SK-N-SH (cell line): ENCODE measurements at regions not wholly inside any gene's neighbourhood (a gene's known extent, or its start where the extent isn't known, plus 50 kb on each side); places are given as distances from the start of the nearest gene placed in this dataset.

ENCODE experiments used
- CTCF ChIA-PET: fragments of 300-600, 350-600 bp; formaldehyde crosslinking; extraction: SDS; loops from one replicate; lab custom pipeline; 2021; lab: Yijun Ruan, JAX
- POLR2A ChIA-PET: fragments of 350-600 bp; sonication (Branson Sonifier 250); formaldehyde crosslinking; extraction: SDS; loops from one replicate; lab custom pipeline; 2020; ENCODE audit warnings: antibody characterized with exemption, inconsistent platforms; lab: Yijun Ruan, JAX
- DNase-seq: peaks from one replicate; pipeline ENCODE4 v3.0.0; 2012
- H2AFZ ChIP-seq: fragments of 200-600 bp; sonication (generic); 2 replicates; pipeline ENCODE4 v1.8.1; 2016; ENCODE audit warnings: antibody characterized with exemption, mild to moderate bottlenecking, low read depth
- H3F3A ChIP-seq: fragments of 200-600 bp; sonication (generic); replicated peaks from 2 replicates; pipeline ENCODE3; 2016; ENCODE audit warnings: antibody characterized with exemption, mild to moderate bottlenecking; ENCODE audit not compliant: insufficient read depth
- H3K27ac ChIP-seq, 2 experiments: fragments of 200-500 bp in 1 of 2; fragments of 200-600 bp in 1 of 2; sonication (Bioruptor generic) in 1 of 2; sonication (generic), shearing (Covaris generic) in 1 of 2; 2 replicates each; pipeline versions ENCODE4 v1.5.1 to v1.6.1; 2014 to 2016; ENCODE audit warnings: low read depth in 2 of 2, inconsistent platforms in 1 of 2, low read length in 1 of 2, mild to moderate bottlenecking in 1 of 2, mixed read lengths in 1 of 2
- H3K27me3 ChIP-seq: fragments of 200-600 bp; sonication (generic), shearing (Covaris generic); 2 replicates; pipeline ENCODE4 v1.6.1; 2016; ENCODE audit warnings: mixed run types; ENCODE audit not compliant: insufficient read depth
- H3K36me3 ChIP-seq, 2 experiments: fragments of 200-500 bp in 1 of 2; fragments of 200-600 bp in 1 of 2; sonication (Bioruptor generic) in 1 of 2; sonication (generic) in 1 of 2; replicated peaks in 1 of 2; 2 replicates each; pipeline versions ENCODE3 to v1.5.1; 2014 to 2016; ENCODE audit warnings: low read length in 1 of 2, mild to moderate bottlenecking in 1 of 2; ENCODE audit not compliant: insufficient read depth in 2 of 2, control insufficient read depth in 1 of 2
- H3K4me1 ChIP-seq, 2 experiments: fragments of 200-500 bp in 1 of 2; fragments of 200-600 bp in 1 of 2; sonication (Bioruptor generic) in 1 of 2; sonication (generic), shearing (Covaris generic) in 1 of 2; 2 replicates each; pipeline versions ENCODE4 v1.5.1 to v1.6.1; 2014 to 2016; ENCODE audit warnings: low read depth in 1 of 2, low read length in 1 of 2, mixed run types in 1 of 2; ENCODE audit not compliant: insufficient read depth in 2 of 2, control insufficient read depth in 1 of 2
- H3K4me2 ChIP-seq: fragments of 200-600 bp; sonication (generic), shearing (Covaris generic); 2 replicates; pipeline ENCODE4 v1.6.1; 2017; ENCODE audit warnings: mixed run types
- H3K4me3 ChIP-seq, 2 experiments: fragments of 200-500 bp in 1 of 2; fragments of 200-600 bp in 1 of 2; sonication (Bioruptor generic) in 1 of 2; sonication (generic), shearing (Covaris generic) in 1 of 2; 2 replicates each; pipeline versions ENCODE4 v1.5.1 to v1.8.1; 2014 to 2016; ENCODE audit warnings: low read depth in 2 of 2, inconsistent platforms in 1 of 2, low read length in 1 of 2, mild to moderate bottlenecking in 1 of 2, mixed read lengths in 1 of 2, moderate library complexity in 1 of 2
- H3K79me2 ChIP-seq: fragments of 200-600 bp; sonication (generic); 2 replicates; pipeline ENCODE4 v1.8.1; 2017; ENCODE audit warnings: mild to moderate bottlenecking; ENCODE audit not compliant: insufficient read depth
- H3K9ac ChIP-seq: fragments of 200-600 bp; sonication (generic); 2 replicates; pipeline ENCODE4 v1.6.1; 2017; ENCODE audit warnings: mixed run types
- H3K9me2 ChIP-seq: fragments of 200-600 bp; sonication (generic); 2 replicates; pipeline ENCODE4 v1.6.1; 2017; ENCODE audit warnings: mixed run types
- H3K9me3 ChIP-seq: fragments of 200-600 bp; sonication (generic); 2 replicates; pipeline ENCODE4 v1.6.1; 2017; ENCODE audit warnings: mixed run types, mild to moderate bottlenecking, moderate library complexity
- H4K20me1 ChIP-seq: fragments of 200-600 bp; sonication (generic); 2 replicates; pipeline ENCODE4 v1.6.1; 2017; ENCODE audit warnings: mild to moderate bottlenecking, mixed run types; ENCODE audit not compliant: insufficient read depth
- ELF1 ChIP-seq: IDR thresholded peaks from 2 replicates; pipeline ENCODE4 v1.4.0; 2012
- EP300 ChIP-seq, 2 experiments: IDR thresholded peaks; 2 replicates each; pipeline versions ENCODE4 v1.4.0 to v1.6.1; 2012; ENCODE audit warnings: borderline replicate concordance in 1 of 2, low read depth in 1 of 2, low read length in 1 of 2
- FOXM1 ChIP-seq: IDR thresholded peaks from 2 replicates; pipeline ENCODE4 v1.4.0; 2012; ENCODE audit warnings: low read depth, mild to moderate bottlenecking
- GATA2 ChIP-seq: sonication (generic); formaldehyde crosslinking; IDR thresholded peaks from 2 replicates; pipeline ENCODE4 v1.5.0; 2020; ENCODE audit warnings: mild to moderate bottlenecking, missing genetic modification reagents
- JUND ChIP-seq: IDR thresholded peaks from 2 replicates; pipeline ENCODE4 v1.4.0; 2012
- MEF2A ChIP-seq: IDR thresholded peaks from 2 replicates; pipeline ENCODE4 v1.4.0; 2012; ENCODE audit warnings: low read depth, borderline replicate concordance
- MXI1 ChIP-seq: IDR thresholded peaks from 2 replicates; pipeline ENCODE4 v1.6.1; 2012; ENCODE audit warnings: mild to moderate bottlenecking, low read depth, low read length, improper control_type of control experiment
- NRF1 ChIP-seq: IDR thresholded peaks from 2 replicates; pipeline ENCODE4 v1.6.1; 2012; ENCODE audit warnings: low read depth, mild to moderate bottlenecking, low read length
- POLR2AphosphoS5 ChIP-seq: IDR thresholded peaks from 2 replicates; pipeline ENCODE4 v1.6.1; 2012; ENCODE audit warnings: low read depth, low read length
- RAD21 ChIP-seq: IDR thresholded peaks from 2 replicates; pipeline ENCODE4 v1.6.1; 2012; ENCODE audit warnings: mild to moderate bottlenecking, low read length
- RXRA ChIP-seq: IDR thresholded peaks from 2 replicates; pipeline ENCODE4 v1.4.0; 2012; ENCODE audit warnings: low read depth, mild to moderate bottlenecking, borderline replicate concordance
- SIN3A ChIP-seq: IDR thresholded peaks from 2 replicates; pipeline ENCODE4 v1.6.1; 2012; ENCODE audit warnings: low read depth, mild to moderate bottlenecking, low read length, moderate library complexity, borderline replicate concordance
- SMC3 ChIP-seq: IDR thresholded peaks from 2 replicates; pipeline ENCODE4 v1.6.1; 2012; ENCODE audit warnings: low read depth, low read length, improper control_type of control experiment
- TAF1 ChIP-seq: IDR thresholded peaks from 2 replicates; pipeline ENCODE4 v1.6.1; 2012; ENCODE audit warnings: low read depth, mild to moderate bottlenecking, low read length, moderate library complexity, borderline replicate concordance
- TEAD4 ChIP-seq: IDR thresholded peaks from 2 replicates; pipeline ENCODE4 v1.4.0; 2012; ENCODE audit warnings: mild to moderate bottlenecking, borderline replicate concordance; ENCODE audit not compliant: insufficient read depth
- YY1 ChIP-seq: IDR thresholded peaks from 2 replicates; pipeline ENCODE4 v1.4.0; 2012; ENCODE audit warnings: low read depth, mild to moderate bottlenecking
- WGBS: methylation state at CpG from one replicate; pipeline ENCODE4 v1.1.6; 2017; ENCODE audit warnings: low lambda C conversion rate; 5-methylcytosine and 5-hydroxymethylcytosine counted together
- TF ChIP-seq, protein P1 (sequence below): IDR thresholded peaks from 2 replicates; pipeline ENCODE4 v1.4.0; 2012; ENCODE audit warnings: low read depth, borderline replicate concordance
- TF ChIP-seq, protein P2 (sequence below): IDR thresholded peaks from 2 replicates; pipeline ENCODE4 v1.4.0; 2012; ENCODE audit warnings: low read depth, borderline replicate concordance
- TF ChIP-seq, protein P3 (sequence below): fragments of 200-600 bp; sonication (generic); IDR thresholded peaks from 2 replicates; pipeline ENCODE4 v1.6.1; 2017; ENCODE audit warnings: antibody characterized with exemption, mild to moderate bottlenecking, moderate library complexity
- TF ChIP-seq, protein P4 (sequence below): IDR thresholded peaks from 2 replicates; pipeline ENCODE4 v1.6.1; 2012; ENCODE audit warnings: mild to moderate bottlenecking, low read depth, low read length, moderate library complexity
- TF ChIP-seq, protein P5 (sequence below): IDR thresholded peaks from 2 replicates; pipeline ENCODE4; 2012

DNA sequence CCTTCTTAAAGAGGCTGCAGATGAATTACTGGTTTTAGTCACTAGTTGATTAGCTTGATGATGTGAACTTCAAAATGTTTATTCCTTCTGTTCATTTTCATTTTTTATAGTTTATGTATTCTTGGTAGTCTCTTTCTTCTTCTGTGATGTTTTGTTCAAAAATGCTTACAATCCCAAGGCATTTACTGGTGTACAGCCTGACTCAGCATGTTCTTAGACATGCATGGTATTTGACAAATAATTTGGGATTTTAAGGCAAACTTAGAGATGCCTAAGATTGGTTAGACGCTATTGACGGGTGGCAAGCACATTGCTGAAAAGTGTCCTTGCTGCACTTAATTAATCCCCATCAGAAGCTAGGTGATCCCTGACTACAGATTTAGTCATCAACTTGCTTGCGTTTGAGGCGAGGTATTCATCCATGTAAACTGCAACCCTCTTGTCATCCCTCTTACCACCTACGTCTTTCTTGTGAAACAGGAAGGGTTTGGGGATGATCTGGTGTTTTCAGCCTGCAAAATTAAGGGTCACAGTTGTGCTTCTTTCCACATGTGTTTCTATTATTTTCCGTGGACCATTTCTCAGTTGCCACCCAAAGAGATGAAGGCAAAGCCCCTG, 331.8 kb downstream of the DKK2 start (continued):
- TF ChIP-seq, protein P1, sequence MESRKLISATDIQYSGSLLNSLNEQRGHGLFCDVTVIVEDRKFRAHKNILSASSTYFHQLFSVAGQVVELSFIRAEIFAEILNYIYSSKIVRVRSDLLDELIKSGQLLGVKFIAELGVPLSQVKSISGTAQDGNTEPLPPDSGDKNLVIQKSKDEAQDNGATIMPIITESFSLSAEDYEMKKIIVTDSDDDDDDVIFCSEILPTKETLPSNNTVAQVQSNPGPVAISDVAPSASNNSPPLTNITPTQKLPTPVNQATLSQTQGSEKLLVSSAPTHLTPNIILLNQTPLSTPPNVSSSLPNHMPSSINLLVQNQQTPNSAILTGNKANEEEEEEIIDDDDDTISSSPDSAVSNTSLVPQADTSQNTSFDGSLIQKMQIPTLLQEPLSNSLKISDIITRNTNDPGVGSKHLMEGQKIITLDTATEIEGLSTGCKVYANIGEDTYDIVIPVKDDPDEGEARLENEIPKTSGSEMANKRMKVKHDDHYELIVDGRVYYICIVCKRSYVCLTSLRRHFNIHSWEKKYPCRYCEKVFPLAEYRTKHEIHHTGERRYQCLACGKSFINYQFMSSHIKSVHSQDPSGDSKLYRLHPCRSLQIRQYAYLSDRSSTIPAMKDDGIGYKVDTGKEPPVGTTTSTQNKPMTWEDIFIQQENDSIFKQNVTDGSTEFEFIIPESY: no peak
- TF ChIP-seq FOXM1: no peak
- TF ChIP-seq, all 33 proteins: peak for 0

DNA sequence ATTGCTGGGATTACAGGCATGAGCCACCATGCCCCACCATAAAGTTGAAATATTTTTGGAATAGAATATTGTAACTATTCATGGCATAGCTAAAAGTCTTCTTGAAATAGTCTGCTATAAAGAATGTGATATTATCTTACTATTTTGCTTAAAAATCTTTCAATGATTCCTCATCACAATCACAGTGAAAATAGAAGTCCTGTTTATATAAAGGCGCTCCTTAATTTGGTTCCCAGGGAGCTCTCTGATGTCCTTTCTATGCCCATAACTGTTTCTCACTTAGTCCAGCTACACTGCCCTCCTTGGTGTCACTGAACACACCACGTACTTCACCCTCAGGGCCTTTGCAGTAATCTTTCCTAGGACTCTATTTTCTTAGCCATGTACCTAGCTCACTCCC, 331.7 kb upstream of the GIMD1 start:
- H3K9me3 ChIP-seq: no peaks in the 10 kb centered on the region
- 75% methylated on average over 2 of the region's 2 CpGs for WGBS
- DNase-seq: no peak
- TF ChIP-seq, protein P2, sequence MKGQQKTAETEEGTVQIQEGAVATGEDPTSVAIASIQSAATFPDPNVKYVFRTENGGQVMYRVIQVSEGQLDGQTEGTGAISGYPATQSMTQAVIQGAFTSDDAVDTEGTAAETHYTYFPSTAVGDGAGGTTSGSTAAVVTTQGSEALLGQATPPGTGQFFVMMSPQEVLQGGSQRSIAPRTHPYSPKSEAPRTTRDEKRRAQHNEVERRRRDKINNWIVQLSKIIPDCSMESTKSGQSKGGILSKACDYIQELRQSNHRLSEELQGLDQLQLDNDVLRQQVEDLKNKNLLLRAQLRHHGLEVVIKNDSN: no peak
- TF ChIP-seq ELF1 (no peak), GATA2 (CRISPR knock-in tag) (no peak), SIN3A (no peak), NRF1 (no peak), RAD21 (no peak), TAF1 (no peak), SMC3 (no peak), RXRA (no peak), TEAD4 (no peak), MXI1 (no peak), MEF2A (no peak), YY1 (no peak), JUND (no peak), POLR2AphosphoS5 (no peak), EP300 (IDR thresholded peaks at IDR 0.05; ENCODE audit: borderline replicate concordance in 1 of 2, low read depth in 1 of 2, low read length in 1 of 2) (no peak)
- TF ChIP-seq, protein P1: no peak
- TF ChIP-seq, protein P3, sequence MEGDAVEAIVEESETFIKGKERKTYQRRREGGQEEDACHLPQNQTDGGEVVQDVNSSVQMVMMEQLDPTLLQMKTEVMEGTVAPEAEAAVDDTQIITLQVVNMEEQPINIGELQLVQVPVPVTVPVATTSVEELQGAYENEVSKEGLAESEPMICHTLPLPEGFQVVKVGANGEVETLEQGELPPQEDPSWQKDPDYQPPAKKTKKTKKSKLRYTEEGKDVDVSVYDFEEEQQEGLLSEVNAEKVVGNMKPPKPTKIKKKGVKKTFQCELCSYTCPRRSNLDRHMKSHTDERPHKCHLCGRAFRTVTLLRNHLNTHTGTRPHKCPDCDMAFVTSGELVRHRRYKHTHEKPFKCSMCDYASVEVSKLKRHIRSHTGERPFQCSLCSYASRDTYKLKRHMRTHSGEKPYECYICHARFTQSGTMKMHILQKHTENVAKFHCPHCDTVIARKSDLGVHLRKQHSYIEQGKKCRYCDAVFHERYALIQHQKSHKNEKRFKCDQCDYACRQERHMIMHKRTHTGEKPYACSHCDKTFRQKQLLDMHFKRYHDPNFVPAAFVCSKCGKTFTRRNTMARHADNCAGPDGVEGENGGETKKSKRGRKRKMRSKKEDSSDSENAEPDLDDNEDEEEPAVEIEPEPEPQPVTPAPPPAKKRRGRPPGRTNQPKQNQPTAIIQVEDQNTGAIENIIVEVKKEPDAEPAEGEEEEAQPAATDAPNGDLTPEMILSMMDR: no peak
- TF ChIP-seq, protein P4, sequence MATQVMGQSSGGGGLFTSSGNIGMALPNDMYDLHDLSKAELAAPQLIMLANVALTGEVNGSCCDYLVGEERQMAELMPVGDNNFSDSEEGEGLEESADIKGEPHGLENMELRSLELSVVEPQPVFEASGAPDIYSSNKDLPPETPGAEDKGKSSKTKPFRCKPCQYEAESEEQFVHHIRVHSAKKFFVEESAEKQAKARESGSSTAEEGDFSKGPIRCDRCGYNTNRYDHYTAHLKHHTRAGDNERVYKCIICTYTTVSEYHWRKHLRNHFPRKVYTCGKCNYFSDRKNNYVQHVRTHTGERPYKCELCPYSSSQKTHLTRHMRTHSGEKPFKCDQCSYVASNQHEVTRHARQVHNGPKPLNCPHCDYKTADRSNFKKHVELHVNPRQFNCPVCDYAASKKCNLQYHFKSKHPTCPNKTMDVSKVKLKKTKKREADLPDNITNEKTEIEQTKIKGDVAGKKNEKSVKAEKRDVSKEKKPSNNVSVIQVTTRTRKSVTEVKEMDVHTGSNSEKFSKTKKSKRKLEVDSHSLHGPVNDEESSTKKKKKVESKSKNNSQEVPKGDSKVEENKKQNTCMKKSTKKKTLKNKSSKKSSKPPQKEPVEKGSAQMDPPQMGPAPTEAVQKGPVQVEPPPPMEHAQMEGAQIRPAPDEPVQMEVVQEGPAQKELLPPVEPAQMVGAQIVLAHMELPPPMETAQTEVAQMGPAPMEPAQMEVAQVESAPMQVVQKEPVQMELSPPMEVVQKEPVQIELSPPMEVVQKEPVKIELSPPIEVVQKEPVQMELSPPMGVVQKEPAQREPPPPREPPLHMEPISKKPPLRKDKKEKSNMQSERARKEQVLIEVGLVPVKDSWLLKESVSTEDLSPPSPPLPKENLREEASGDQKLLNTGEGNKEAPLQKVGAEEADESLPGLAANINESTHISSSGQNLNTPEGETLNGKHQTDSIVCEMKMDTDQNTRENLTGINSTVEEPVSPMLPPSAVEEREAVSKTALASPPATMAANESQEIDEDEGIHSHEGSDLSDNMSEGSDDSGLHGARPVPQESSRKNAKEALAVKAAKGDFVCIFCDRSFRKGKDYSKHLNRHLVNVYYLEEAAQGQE: no peak
- TF ChIP-seq, protein P5, sequence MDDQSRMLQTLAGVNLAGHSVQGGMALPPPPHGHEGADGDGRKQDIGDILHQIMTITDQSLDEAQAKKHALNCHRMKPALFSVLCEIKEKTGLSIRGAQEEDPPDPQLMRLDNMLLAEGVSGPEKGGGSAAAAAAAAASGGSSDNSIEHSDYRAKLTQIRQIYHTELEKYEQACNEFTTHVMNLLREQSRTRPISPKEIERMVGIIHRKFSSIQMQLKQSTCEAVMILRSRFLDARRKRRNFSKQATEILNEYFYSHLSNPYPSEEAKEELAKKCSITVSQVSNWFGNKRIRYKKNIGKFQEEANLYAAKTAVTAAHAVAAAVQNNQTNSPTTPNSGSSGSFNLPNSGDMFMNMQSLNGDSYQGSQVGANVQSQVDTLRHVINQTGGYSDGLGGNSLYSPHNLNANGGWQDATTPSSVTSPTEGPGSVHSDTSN: no peak
- TF ChIP-seq, all 33 proteins: peak for 0
- H3K9me2 ChIP-seq: no peaks in the 10 kb centered on the region
- H3K4me2 ChIP-seq: no peak overlapping the region
- H3K27me3 ChIP-seq: no peaks in the 10 kb centered on the region
- no peaks in the 10 kb centered on the region for H3K4me1 ChIP-seq
- no peak overlapping the region for H3K27ac ChIP-seq
- CTCF ChIA-PET: no interaction called here
- H3K9ac ChIP-seq: no peak overlapping the region
- POLR2A ChIA-PET: no interaction called here
- no peak overlapping the region for H2AFZ ChIP-seq
- no peaks in the 10 kb centered on the region for H4K20me1 ChIP-seq
- no peaks in the 10 kb centered on the region for H3K79me2 ChIP-seq
- H3K36me3 ChIP-seq: no peaks in the 10 kb centered on the region
- H3K4me3 ChIP-seq: no peak overlapping the region
- H3F3A ChIP-seq: no peaks in the 10 kb centered on the region
